ENCODE measurements at regions not wholly inside any gene's neighbourhood (a gene's known extent, or its start where the extent isn't known, plus 50 kb on each side); places are given as distances from the start of the nearest gene placed in this dataset.

GRCh38 chr4:155587766-155588165 is 78.9 kb upstream of the GUCY1A1 start:
- Histone ChIP-seq H3K27me3 (ENCODE audit: insufficient read depth, low read length) (no peaks in the 10 kb centered on the region), H3T11ph (ENCODE audit: low read length) (no peak overlapping the region), H2BK20ac (ENCODE audit: low read depth, low read length, poor library complexity, severe bottlenecking) (no peak overlapping the region), H3K79me1 (ENCODE audit: insufficient read depth, low read depth, low read length, poor library complexity, severe bottlenecking) (no peaks in the 10 kb centered on the region), H4K91ac (ENCODE audit: insufficient read length, low read depth, low read length) (no peak overlapping the region), H4K8ac (replicated peaks; ENCODE audit: insufficient read length, low read depth, low read length) (no peak overlapping the region), H4K20me1 (ENCODE audit: control insufficient read depth, insufficient read depth, insufficient read length) (no peaks in the 10 kb centered on the region), H2BK15ac (ENCODE audit: low read depth, low read length) (no peak overlapping the region), H2BK120ac (ENCODE audit: low read depth, low read length, poor library complexity, severe bottlenecking) (no peak overlapping the region), H3K4me2 (ENCODE audit: insufficient read depth, insufficient read length, low read length) (no peak overlapping the region), H2AK5ac (ENCODE audit: insufficient read length, low read length) (no peak overlapping the region), H3K27ac (ENCODE audit: insufficient read length, low read depth, low read length) (no peak overlapping the region), H3K4me1 (ENCODE audit: insufficient read depth, low read length) (no peaks in the 10 kb centered on the region), H4K5ac (ENCODE audit: insufficient read length, low read depth, low read length) (no peak overlapping the region), H3K79me2 (ENCODE audit: insufficient read depth, low read length) (no peaks in the 10 kb centered on the region), H3K23ac (ENCODE audit: insufficient read length, low read depth, low read length) (no peak overlapping the region), H2AFZ (ENCODE audit: low read length) (no peak overlapping the region), H3K14ac (ENCODE audit: insufficient read depth, low read length) (no peak overlapping the region), H3K56ac (ENCODE audit: insufficient read length, low read depth, low read length) (no peak overlapping the region), H2BK12ac (ENCODE audit: insufficient read length, low read depth, low read length) (no peak overlapping the region), H2BK5ac (ENCODE audit: insufficient read length, low read length) (no peak overlapping the region), H3K18ac (ENCODE audit: insufficient read length, low read depth, low read length) (no peak overlapping the region), H3K9me3 (ENCODE audit: control insufficient read depth, low read depth, low read length) (no peaks in the 10 kb centered on the region), H3K23me2 (ENCODE audit: insufficient read length, low read depth, low read length, poor library complexity, severe bottlenecking) (no peaks in the 10 kb centered on the region), H3K4ac (ENCODE audit: low read depth, low read length) (no peak overlapping the region), H3K9ac (ENCODE audit: extremely low read depth, insufficient read length, low read length) (no peak overlapping the region)
- no peaks in the 10 kb centered on the region for H3K36me3 Mint-ChIP-seq (ENCODE audit: insufficient read depth in 1 of 3, low read depth in 3 of 3)
- no peak for DNase-seq
- no peaks in the 10 kb centered on the region for H3K9me3 Mint-ChIP-seq
- WGBS (ENCODE audit: extremely low coverage, insufficient read length, low lambda C conversion rate): no CpG with 5 or more reads among the region's 3 CpGs
- no peak overlapping the region for H3K27ac Mint-ChIP-seq
- no peak overlapping the region for H3K4me3 Mint-ChIP-seq
- no peaks in the 10 kb centered on the region; the same call in none of the 2 replicates for H3K27me3 Mint-ChIP-seq (ENCODE audit: low read depth)
- no peaks in the 10 kb centered on the region for H3K4me1 Mint-ChIP-seq
- TF ChIP-seq, protein P1, sequence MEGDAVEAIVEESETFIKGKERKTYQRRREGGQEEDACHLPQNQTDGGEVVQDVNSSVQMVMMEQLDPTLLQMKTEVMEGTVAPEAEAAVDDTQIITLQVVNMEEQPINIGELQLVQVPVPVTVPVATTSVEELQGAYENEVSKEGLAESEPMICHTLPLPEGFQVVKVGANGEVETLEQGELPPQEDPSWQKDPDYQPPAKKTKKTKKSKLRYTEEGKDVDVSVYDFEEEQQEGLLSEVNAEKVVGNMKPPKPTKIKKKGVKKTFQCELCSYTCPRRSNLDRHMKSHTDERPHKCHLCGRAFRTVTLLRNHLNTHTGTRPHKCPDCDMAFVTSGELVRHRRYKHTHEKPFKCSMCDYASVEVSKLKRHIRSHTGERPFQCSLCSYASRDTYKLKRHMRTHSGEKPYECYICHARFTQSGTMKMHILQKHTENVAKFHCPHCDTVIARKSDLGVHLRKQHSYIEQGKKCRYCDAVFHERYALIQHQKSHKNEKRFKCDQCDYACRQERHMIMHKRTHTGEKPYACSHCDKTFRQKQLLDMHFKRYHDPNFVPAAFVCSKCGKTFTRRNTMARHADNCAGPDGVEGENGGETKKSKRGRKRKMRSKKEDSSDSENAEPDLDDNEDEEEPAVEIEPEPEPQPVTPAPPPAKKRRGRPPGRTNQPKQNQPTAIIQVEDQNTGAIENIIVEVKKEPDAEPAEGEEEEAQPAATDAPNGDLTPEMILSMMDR (conservative IDR thresholded peaks at IDR 0.05): no peak

Measured in H9 (cell line).